ENCODE measurements at regions not wholly inside any gene's neighbourhood (a gene's known extent, or its start where the extent isn't known, plus 50 kb on each side); places are given as distances from the start of the nearest gene placed in this dataset.

GRCh38 chr2:106644623-106645022, 157.5 kb downstream of the CD8B2 start:
- TF ChIP-seq CTCF (IDR thresholded peaks at IDR 0.05) (no peak), POLR2A (IDR thresholded peaks at IDR 0.05) (no peak), EP300 (IDR thresholded peaks at IDR 0.05) (no peak)
